ENCODE measurements at regions not wholly inside any gene's neighbourhood (a gene's known extent, or its start where the extent isn't known, plus 50 kb on each side); places are given as distances from the start of the nearest gene placed in this dataset.

DNA sequence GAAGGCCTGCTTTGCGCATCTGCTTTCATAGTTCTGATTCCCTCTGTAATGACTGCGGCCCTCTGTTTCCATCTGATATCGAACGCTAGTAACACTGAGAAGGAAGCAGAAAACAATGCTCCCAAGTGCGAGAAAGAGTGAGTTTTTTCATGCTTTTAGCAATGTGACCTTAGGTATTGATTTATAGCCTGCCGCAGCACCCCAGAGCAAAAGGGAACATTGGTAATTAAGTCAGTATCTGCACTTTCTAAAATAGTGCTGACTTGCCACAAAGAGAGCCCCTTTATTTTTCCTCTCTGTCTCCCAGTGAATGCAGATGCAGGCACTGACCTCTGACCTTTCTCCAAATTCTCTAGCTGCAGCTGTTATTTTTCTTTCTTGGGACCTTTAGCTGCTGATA lies 129.8 kb downstream of the HDGFL1 start:
- TF ChIP-seq CEBPB (IDR thresholded peaks at IDR 0.05; ENCODE audit: low read depth) (no peak), POLR2AphosphoS5 (IDR thresholded peaks at IDR 0.05; ENCODE audit: low read depth, low read length) (no peak), POLR2A (IDR thresholded peaks at IDR 0.05; ENCODE audit: borderline replicate concordance, extremely low read depth, insufficient read depth, insufficient read length) (no peak), EZH2 (IDR thresholded peaks at IDR 0.05) (no peak)
- TF ChIP-seq, protein P1, sequence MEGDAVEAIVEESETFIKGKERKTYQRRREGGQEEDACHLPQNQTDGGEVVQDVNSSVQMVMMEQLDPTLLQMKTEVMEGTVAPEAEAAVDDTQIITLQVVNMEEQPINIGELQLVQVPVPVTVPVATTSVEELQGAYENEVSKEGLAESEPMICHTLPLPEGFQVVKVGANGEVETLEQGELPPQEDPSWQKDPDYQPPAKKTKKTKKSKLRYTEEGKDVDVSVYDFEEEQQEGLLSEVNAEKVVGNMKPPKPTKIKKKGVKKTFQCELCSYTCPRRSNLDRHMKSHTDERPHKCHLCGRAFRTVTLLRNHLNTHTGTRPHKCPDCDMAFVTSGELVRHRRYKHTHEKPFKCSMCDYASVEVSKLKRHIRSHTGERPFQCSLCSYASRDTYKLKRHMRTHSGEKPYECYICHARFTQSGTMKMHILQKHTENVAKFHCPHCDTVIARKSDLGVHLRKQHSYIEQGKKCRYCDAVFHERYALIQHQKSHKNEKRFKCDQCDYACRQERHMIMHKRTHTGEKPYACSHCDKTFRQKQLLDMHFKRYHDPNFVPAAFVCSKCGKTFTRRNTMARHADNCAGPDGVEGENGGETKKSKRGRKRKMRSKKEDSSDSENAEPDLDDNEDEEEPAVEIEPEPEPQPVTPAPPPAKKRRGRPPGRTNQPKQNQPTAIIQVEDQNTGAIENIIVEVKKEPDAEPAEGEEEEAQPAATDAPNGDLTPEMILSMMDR (IDR thresholded peaks at IDR 0.05 in 2 of 3, conservative IDR thresholded peaks at IDR 0.05 in 1 of 3; ENCODE audit: borderline replicate concordance in 1 of 3, insufficient read depth in 1 of 3, low read depth in 2 of 3, low read length in 2 of 3) = no peak
- TF ChIP-seq, protein P2, sequence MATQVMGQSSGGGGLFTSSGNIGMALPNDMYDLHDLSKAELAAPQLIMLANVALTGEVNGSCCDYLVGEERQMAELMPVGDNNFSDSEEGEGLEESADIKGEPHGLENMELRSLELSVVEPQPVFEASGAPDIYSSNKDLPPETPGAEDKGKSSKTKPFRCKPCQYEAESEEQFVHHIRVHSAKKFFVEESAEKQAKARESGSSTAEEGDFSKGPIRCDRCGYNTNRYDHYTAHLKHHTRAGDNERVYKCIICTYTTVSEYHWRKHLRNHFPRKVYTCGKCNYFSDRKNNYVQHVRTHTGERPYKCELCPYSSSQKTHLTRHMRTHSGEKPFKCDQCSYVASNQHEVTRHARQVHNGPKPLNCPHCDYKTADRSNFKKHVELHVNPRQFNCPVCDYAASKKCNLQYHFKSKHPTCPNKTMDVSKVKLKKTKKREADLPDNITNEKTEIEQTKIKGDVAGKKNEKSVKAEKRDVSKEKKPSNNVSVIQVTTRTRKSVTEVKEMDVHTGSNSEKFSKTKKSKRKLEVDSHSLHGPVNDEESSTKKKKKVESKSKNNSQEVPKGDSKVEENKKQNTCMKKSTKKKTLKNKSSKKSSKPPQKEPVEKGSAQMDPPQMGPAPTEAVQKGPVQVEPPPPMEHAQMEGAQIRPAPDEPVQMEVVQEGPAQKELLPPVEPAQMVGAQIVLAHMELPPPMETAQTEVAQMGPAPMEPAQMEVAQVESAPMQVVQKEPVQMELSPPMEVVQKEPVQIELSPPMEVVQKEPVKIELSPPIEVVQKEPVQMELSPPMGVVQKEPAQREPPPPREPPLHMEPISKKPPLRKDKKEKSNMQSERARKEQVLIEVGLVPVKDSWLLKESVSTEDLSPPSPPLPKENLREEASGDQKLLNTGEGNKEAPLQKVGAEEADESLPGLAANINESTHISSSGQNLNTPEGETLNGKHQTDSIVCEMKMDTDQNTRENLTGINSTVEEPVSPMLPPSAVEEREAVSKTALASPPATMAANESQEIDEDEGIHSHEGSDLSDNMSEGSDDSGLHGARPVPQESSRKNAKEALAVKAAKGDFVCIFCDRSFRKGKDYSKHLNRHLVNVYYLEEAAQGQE (IDR thresholded peaks at IDR 0.05; ENCODE audit: low read depth) = no peak
